HepG2 (cell line): ENCODE measurements at regions not wholly inside any gene's neighbourhood (a gene's known extent, or its start where the extent isn't known, plus 50 kb on each side); places are given as distances from the start of the nearest gene placed in this dataset.

Source experiments
- ATAC-seq: fragments of 200-7000 bp; cut with Tn5 transposase; 3 replicates; pipeline ENCODE4 v1.9.1; 2020; ENCODE audit warnings: mild to moderate bottlenecking, moderate library complexity
- BruUV-seq: library from RNA; stranded (reverse); fragments of 400-500 nt; replicated peaks from 2 replicates; lab custom pipeline; 2021; lab: Mats Ljungman, UMichigan
- CTCF ChIA-PET: fragments of 300-600 bp; formaldehyde crosslinking; extraction: SDS; loops from one replicate; lab custom pipeline; 2021; ENCODE audit warnings: low total read pairs, inconsistent platforms, low intra/inter-chr PET ratio; lab: Yijun Ruan, JAX
- POLR2A ChIA-PET: fragments of 350-600 bp; sonication (Branson Sonifier 250); formaldehyde crosslinking; loops from one replicate; lab custom pipeline; 2020; ENCODE audit warnings: antibody characterized with exemption, inconsistent platforms; lab: Yijun Ruan, JAX
- DNase-seq: peaks from one replicate; pipeline ENCODE4 v3.0.0-alpha.2; 2015; ENCODE audit warnings: low spot score
- FAIRE-seq: peaks from 3 replicates; lab custom pipeline; 2011; peaks lifted over from hg19 to GRCh38; lab: Jason Lieb, UNC
- H2AFZ ChIP-seq: one replicate; pipeline ENCODE4 v1.6.1; 2011; ENCODE audit warnings: low read length, inconsistent platforms
- H3K27ac ChIP-seq: fragments of 300-600 bp; 3 replicates; pipeline ENCODE4 v1.8.0; 2011; ENCODE audit warnings: mixed run types, mild to moderate bottlenecking, mixed read lengths, low read length, inconsistent platforms; ENCODE audit not compliant: insufficient read depth; ENCODE audit errors: extremely low read length
- H3K27me3 ChIP-seq, 2 experiments: fragments of 200-600 bp in 1 of 2; 2 replicates in 1 of 2; 3 replicates in 1 of 2; pipeline versions ENCODE4 v1.6.0 to v1.8.0; 2011; ENCODE audit warnings: low read length in 2 of 2, mild to moderate bottlenecking in 2 of 2, moderate library complexity in 2 of 2, inconsistent platforms in 1 of 2; ENCODE audit not compliant: insufficient read depth in 2 of 2, control insufficient read depth in 1 of 2
- H3K36me3 ChIP-seq, 2 experiments: fragments of 200-600 bp in 1 of 2; replicated peaks in 1 of 2; 2 replicates in 1 of 2; 3 replicates in 1 of 2; pipeline versions ENCODE4 v1.5.1 to v1.8.0; 2011; ENCODE audit warnings: low read length in 2 of 2, inconsistent platforms in 1 of 2; ENCODE audit not compliant: insufficient read depth in 2 of 2, control insufficient read depth in 1 of 2
- H3K4me1 ChIP-seq: 2 replicates; pipeline ENCODE4 v1.5.1; 2012; ENCODE audit warnings: low read length, inconsistent platforms; ENCODE audit not compliant: insufficient read depth
- H3K4me2 ChIP-seq: 2 replicates; pipeline ENCODE4 v1.6.0; 2011; ENCODE audit warnings: low read depth, low read length, inconsistent platforms
- H3K4me3 ChIP-seq, 3 experiments: fragments of 200-600 bp in 1 of 3; sonication (generic), shearing (Covaris generic) in 1 of 3; replicated peaks in 1 of 3; 2 replicates each; pipeline ENCODE4 v1.5.1; 2011 to 2016; ENCODE audit warnings: low read length in 3 of 3, inconsistent platforms in 2 of 3, low read depth in 2 of 3, mild to moderate bottlenecking in 2 of 3, control low read depth in 1 of 3, mixed read lengths in 1 of 3; ENCODE audit not compliant: insufficient read depth in 1 of 3
- H3K79me2 ChIP-seq: one replicate; pipeline ENCODE4 v1.6.1; 2011; ENCODE audit warnings: low read length, inconsistent platforms; ENCODE audit not compliant: insufficient read depth
- H3K9ac ChIP-seq: 2 replicates; pipeline ENCODE4 v1.6.0; 2011; ENCODE audit warnings: mild to moderate bottlenecking, low read depth, low read length, inconsistent platforms; ENCODE audit not compliant: insufficient read depth
- H3K9me3 ChIP-seq: 2 replicates; pipeline ENCODE4 v1.5.1; 2012; ENCODE audit warnings: mild to moderate bottlenecking, low read length
- H4K20me1 ChIP-seq: 2 replicates; pipeline ENCODE4 v1.6.0; 2011; ENCODE audit warnings: inconsistent platforms, mild to moderate bottlenecking, low read length, moderate library complexity; ENCODE audit not compliant: insufficient read depth
- CBX5 ChIP-seq: sonication (generic); formaldehyde crosslinking; IDR thresholded peaks from 2 replicates; pipeline ENCODE4 v1.4.0; 2020; ENCODE audit warnings: missing genetic modification reagents, borderline replicate concordance
- EZH2 ChIP-seq: conservative IDR thresholded peaks from 2 replicates; pipeline ENCODE4 v1.6.1; 2012; ENCODE audit warnings: mild to moderate bottlenecking, low read depth, low read length, moderate library complexity
- HNRNPUL1 ChIP-seq: fragments of 200-400 bp; formaldehyde crosslinking; IDR thresholded peaks from 2 replicates; pipeline ENCODE4 v1.6.1; 2017; ENCODE audit warnings: low read depth, mild to moderate bottlenecking, low read length, moderate library complexity
- KDM5B ChIP-seq: sonication (generic); formaldehyde crosslinking; IDR thresholded peaks from 2 replicates; pipeline ENCODE4 v1.4.0; 2020; ENCODE audit warnings: missing genetic modification reagents, mild to moderate bottlenecking, borderline replicate concordance
- PCBP2 ChIP-seq: fragments of 200-400 bp; formaldehyde crosslinking; optimal IDR thresholded peaks from 2 replicates; pipeline ENCODE3; 2018; ENCODE audit warnings: low read length, low read depth; ENCODE audit not compliant: poor library complexity, severe bottlenecking
- ZNF326 ChIP-seq: sonication (generic); formaldehyde crosslinking; IDR thresholded peaks from 2 replicates; pipeline ENCODE4 v1.4.0; 2020; ENCODE audit warnings: missing genetic modification reagents, borderline replicate concordance
- ZNF34 ChIP-seq: sonication (generic); formaldehyde crosslinking; IDR thresholded peaks from 2 replicates; pipeline ENCODE4 v1.4.0; 2020; ENCODE audit warnings: mild to moderate bottlenecking, missing genetic modification reagents, borderline replicate concordance
- ZNF644 ChIP-seq: IDR thresholded peaks from 2 replicates; pipeline ENCODE4 v1.6.1; 2016; ENCODE audit warnings: low read depth
- WGBS: methylation state at CpG from one replicate; pipeline ENCODE4 v1.1.6; 2017; ENCODE audit warnings: low lambda C conversion rate; 5-methylcytosine and 5-hydroxymethylcytosine counted together
- in situ Hi-C: cut with HindIII; loops from 2 replicates; pipeline ENCODE4 v1.10.0; 2017; ENCODE audit warnings: low pct_unique_long_range_greater_than_20kb; ENCODE audit not compliant: extremely low pct_ligation_motif_present
- intact Hi-C: fragments of 100-400 bp; cut with micrococcal nuclease; formaldehyde crosslinking; loops from one replicate; pipeline ENCODE4 v1.10.0; 2022; ENCODE audit not compliant: unreplicated experiment

DNA sequence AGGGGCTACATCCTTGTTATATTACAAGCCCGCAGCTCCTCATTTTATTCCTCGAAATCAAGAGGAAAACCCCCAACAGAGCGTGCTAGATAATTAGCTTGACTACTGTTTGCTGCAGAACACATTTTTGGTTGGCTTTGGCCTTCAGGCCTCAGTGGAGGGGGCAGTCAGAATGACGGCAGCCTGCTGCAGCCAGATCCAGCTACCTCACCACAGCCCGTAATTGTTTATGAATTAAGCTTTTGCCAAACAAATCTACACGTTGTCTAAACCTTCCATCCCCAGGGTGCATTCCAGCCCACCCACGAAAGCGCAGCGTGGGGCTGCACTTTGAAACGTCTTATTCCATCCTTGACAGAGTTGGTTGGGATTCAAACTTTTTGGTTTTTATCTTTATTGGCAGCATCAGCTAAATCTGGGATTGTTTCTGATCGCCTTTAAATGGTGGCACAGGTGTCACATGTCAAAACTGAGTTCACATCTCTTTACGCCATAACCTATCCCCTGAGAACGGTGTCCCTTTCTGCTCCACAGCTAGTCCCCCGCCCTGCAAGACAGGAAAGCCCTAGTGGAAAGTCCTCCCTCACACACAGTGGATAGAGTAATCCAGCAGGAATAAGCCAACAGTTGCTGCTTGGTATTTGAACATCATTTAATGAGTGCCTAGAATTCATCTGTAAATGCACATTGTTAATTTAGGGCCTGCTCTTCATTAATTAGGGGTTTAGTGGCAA is 195.5 kb downstream of the LMO4 start:
- WGBS: 30% methylated on average over 14 of the region's 14 CpGs

DNA sequence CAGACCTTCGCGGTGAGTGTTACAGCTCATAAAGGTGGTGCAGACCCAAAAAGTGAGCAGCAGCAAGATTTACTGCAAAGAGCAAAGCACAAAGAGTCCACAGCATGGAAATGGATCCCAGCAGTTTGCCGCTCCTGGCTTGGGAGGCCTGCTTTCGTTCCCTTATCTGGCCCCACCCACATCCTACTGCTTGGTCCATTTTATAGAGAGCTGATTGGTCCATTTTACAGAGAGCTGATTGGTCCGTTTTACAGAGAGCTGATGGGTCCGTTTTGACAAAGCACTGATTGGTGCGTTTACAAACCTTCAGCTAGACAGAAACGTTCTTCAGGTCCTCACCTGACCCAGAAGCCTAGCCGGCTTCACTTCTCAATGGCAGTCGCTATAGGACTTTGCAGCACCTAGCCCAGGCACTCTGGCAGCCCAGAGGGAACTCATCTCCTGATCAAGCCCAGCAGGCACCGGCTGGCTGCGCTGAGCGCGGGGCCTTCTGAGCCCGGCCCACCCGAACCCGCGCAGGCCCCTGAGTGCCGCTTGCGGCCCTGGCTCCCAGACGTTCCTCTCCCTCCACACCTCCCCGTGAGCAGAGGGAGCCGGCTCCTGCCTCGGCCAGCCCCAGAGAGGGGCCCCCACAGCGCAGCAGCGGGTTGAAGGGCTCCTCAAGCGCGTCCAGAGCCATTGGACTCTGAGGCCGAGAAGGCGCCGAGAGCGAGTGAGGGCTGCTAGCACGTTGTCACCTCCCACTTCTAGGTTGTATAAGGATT is 200.3 kb downstream of the LMO4 start:
- BruUV-seq: no TSS peak
- Histone ChIP-seq H3K4me2 (no peak overlapping the region), H3K79me2 (no peaks in the 10 kb centered on the region), H3K36me3 (no peaks in the 10 kb centered on the region), H3K9me3 (no peaks in the 10 kb centered on the region), H3K4me1 (no peaks in the 10 kb centered on the region), H3K27ac (no peak overlapping the region), H3K4me3 (no peak overlapping the region), H3K27me3 (peaks cover 0 to 2% of the 10 kb centered on the region in 2 experiments; a peak in 1 of 5 replicates)
- WGBS: 70% methylated on average over 17 of the region's 33 CpGs
- ChIA-PET POLR2A (no interaction called here), CTCF (no interaction called here)
- FAIRE-seq (no peak), DNase-seq (no peak), ATAC-seq (no peak)
- in situ Hi-C loops: no loop called here
- TF ChIP-seq PCBP2 (no peak), KDM5B (CRISPR knock-in tag) (no peak), CBX5 (CRISPR knock-in tag) (no peak), ZNF326 (no peak)
- TF ChIP-seq, all 625 proteins: peak for 0
- intact Hi-C loops: no loop called here
- no peak overlapping the region for H2AFZ ChIP-seq
- H4K20me1 ChIP-seq: no peaks in the 10 kb centered on the region
- H3K9ac ChIP-seq: no peak overlapping the region

More for the DNA sequence above, 195.5 kb downstream of the LMO4 start:
- intact Hi-C loops: no loop called here
- H3K27ac ChIP-seq: no peak overlapping the region
- H3K36me3 ChIP-seq: no peaks in the 10 kb centered on the region
- ATAC-seq (no peak), FAIRE-seq (no peak), DNase-seq (no peak)
- no TSS peak for BruUV-seq
- no peak for TF ChIP-seq EZH2
- no peak for TF ChIP-seq ZNF34
- no peak for TF ChIP-seq ZNF644 (CRISPR knock-in tag)
- TF ChIP-seq HNRNPUL1: no peak
- no peaks in the 10 kb centered on the region for H3K9me3 ChIP-seq
- CTCF ChIA-PET: no interaction called here
- H3K4me1 ChIP-seq: no peaks in the 10 kb centered on the region
- no peaks in the 10 kb centered on the region for H4K20me1 ChIP-seq
- no peak overlapping the region for H2AFZ ChIP-seq
- no peaks in the 10 kb centered on the region for H3K79me2 ChIP-seq
- in situ Hi-C loops: no loop called here
- no peaks in the 10 kb centered on the region for H3K27me3 ChIP-seq
- POLR2A ChIA-PET: no interaction called here
- H3K9ac ChIP-seq: no peak overlapping the region
- no peak overlapping the region for H3K4me3 ChIP-seq
- no peak overlapping the region for H3K4me2 ChIP-seq
